ENCODE measurements at regions not wholly inside any gene's neighbourhood (a gene's known extent, or its start where the extent isn't known, plus 50 kb on each side); places are given as distances from the start of the nearest gene placed in this dataset.

DNA sequence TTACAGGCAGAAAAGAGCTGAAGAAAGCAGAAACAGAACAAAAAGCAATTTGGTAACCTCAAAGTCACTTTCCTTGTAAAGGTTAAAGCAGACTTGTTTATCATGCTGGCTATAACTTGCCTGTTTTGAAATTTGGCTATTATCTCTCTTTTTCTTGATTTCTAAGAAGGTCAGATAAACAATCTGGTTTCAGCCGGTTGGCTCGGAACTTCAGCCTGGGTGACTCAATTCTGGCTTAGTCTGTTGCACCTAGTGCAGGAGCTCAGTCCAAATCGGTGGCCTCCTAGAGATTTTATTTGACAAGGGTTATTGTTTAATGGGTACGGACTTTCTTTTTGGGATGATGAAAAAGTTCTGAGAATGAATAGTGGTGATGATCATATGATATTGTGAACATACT is 367.1 kb upstream of the B3GAT1 start:
- no peak overlapping the region for H3K4me2 ChIP-seq (ENCODE audit: low read length)
- peaks cover 67% of the 10 kb centered on the region for H3K27me3 ChIP-seq (ENCODE audit: insufficient read depth, low read length)
- no peak overlapping the region for H3K9ac ChIP-seq (ENCODE audit: low read length)
- ChIA-PET RAD21 (ENCODE audit: low non-redundant PET in 1 of 2, low total read pairs in 2 of 2, uncharacterized antibody in 2 of 2, unreplicated experiment in 2 of 2) (no interaction called here), CTCF (no interaction called here), POLR2A (no interaction called here)
- intact Hi-C loops (cut with micrococcal nuclease) = no loop called here
- H3K36me3 ChIP-seq (ENCODE audit: control insufficient read depth in 1 of 2, insufficient read depth in 2 of 2, low read length in 2 of 2) = no peaks in the 10 kb centered on the region
- H3K27ac ChIP-seq (ENCODE audit: low read depth, low read length) = no peak overlapping the region
- no peak overlapping the region for H3K4me3 ChIP-seq (replicated peaks in 1 of 2; ENCODE audit: low read depth in 1 of 2, low read length in 2 of 2)
- H2AFZ ChIP-seq (ENCODE audit: low read depth, low read length, poor library complexity, severe bottlenecking) = no peak overlapping the region
- no peaks in the 10 kb centered on the region for H3K9me3 ChIP-seq (ENCODE audit: control insufficient read depth in 1 of 2, insufficient read depth in 1 of 2, low read depth in 1 of 2, low read length in 2 of 2)
- no TSS peak for BruUV-seq (replicated peaks)
- ATAC-seq (no peak), DNase-seq (ENCODE audit: low read depth, low spot score) (no peak)
- TF ChIP-seq, protein P1, sequence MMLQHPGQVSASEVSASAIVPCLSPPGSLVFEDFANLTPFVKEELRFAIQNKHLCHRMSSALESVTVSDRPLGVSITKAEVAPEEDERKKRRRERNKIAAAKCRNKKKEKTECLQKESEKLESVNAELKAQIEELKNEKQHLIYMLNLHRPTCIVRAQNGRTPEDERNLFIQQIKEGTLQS (IDR thresholded peaks at IDR 0.05) = no peak
- H3K9me2 ChIP-seq (ENCODE audit: insufficient read depth) = no peaks in the 10 kb centered on the region
- H3K4me1 ChIP-seq (ENCODE audit: control insufficient read depth in 1 of 2, insufficient read depth in 2 of 2, low read length in 2 of 2) = no peaks in the 10 kb centered on the region
- no peaks in the 10 kb centered on the region for H3K79me2 ChIP-seq (ENCODE audit: insufficient read depth, low read length)
- H4K20me1 ChIP-seq (ENCODE audit: insufficient read depth) = no peaks in the 10 kb centered on the region

DNA sequence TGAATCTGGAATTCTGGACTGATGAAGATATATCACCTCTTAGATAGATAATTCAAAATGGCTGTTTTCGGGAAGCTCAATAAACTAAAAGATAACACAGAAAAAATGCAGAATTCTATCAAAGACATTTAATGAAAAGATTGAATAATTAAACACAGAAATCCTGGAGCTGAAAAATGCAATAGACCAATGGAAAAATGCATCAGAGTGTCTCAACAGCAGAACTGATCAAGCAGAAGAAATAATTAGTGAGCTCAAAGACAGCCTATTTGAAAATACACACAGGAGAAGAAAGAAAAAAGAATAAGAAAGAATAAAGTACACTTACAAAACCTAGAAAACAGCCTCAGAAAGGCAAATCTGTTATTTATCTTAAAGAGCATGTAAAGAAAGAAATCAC is 356.4 kb upstream of the B3GAT1 start:
- ChIA-PET RAD21 (ENCODE audit: low non-redundant PET in 1 of 2, low total read pairs in 2 of 2, uncharacterized antibody in 2 of 2, unreplicated experiment in 2 of 2) (no interaction called here), POLR2A (no interaction called here), CTCF (no interaction called here)
- TF ChIP-seq, protein P2, sequence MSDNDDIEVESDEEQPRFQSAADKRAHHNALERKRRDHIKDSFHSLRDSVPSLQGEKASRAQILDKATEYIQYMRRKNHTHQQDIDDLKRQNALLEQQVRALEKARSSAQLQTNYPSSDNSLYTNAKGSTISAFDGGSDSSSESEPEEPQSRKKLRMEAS (IDR thresholded peaks at IDR 0.05) = no peak
- no peak for TF ChIP-seq TCF7L2 (IDR thresholded peaks at IDR 0.05; ENCODE audit: borderline replicate concordance, extremely low read depth, insufficient read depth, insufficient read length)
- TF ChIP-seq SP1 (IDR thresholded peaks at IDR 0.05; ENCODE audit: low read depth) = no peak
- TF ChIP-seq CBX3 (IDR thresholded peaks at IDR 0.05; ENCODE audit: low read depth) = no peak
- TF ChIP-seq YY1 (IDR thresholded peaks at IDR 0.05; ENCODE audit: extremely low read depth, insufficient replicate concordance, low read depth, low read length) = no peak
- TF ChIP-seq EGR1 (IDR thresholded peaks at IDR 0.05; ENCODE audit: low read depth) = no peak
- TF ChIP-seq SRF (IDR thresholded peaks at IDR 0.05; ENCODE audit: low read depth) = no peak
- TF ChIP-seq ZBTB33 (IDR thresholded peaks at IDR 0.05; ENCODE audit: extremely low read depth, insufficient replicate concordance, low read length) = no peak
- TF ChIP-seq, protein P3, sequence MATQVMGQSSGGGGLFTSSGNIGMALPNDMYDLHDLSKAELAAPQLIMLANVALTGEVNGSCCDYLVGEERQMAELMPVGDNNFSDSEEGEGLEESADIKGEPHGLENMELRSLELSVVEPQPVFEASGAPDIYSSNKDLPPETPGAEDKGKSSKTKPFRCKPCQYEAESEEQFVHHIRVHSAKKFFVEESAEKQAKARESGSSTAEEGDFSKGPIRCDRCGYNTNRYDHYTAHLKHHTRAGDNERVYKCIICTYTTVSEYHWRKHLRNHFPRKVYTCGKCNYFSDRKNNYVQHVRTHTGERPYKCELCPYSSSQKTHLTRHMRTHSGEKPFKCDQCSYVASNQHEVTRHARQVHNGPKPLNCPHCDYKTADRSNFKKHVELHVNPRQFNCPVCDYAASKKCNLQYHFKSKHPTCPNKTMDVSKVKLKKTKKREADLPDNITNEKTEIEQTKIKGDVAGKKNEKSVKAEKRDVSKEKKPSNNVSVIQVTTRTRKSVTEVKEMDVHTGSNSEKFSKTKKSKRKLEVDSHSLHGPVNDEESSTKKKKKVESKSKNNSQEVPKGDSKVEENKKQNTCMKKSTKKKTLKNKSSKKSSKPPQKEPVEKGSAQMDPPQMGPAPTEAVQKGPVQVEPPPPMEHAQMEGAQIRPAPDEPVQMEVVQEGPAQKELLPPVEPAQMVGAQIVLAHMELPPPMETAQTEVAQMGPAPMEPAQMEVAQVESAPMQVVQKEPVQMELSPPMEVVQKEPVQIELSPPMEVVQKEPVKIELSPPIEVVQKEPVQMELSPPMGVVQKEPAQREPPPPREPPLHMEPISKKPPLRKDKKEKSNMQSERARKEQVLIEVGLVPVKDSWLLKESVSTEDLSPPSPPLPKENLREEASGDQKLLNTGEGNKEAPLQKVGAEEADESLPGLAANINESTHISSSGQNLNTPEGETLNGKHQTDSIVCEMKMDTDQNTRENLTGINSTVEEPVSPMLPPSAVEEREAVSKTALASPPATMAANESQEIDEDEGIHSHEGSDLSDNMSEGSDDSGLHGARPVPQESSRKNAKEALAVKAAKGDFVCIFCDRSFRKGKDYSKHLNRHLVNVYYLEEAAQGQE (IDR thresholded peaks at IDR 0.05; ENCODE audit: low read depth) = no peak
- no peak for TF ChIP-seq ZFX (IDR thresholded peaks at IDR 0.05)
- TF ChIP-seq ZNF274 (IDR thresholded peaks at IDR 0.05; ENCODE audit: low read depth, low read length) = no peak
- no peak for TF ChIP-seq FOSL1 (IDR thresholded peaks at IDR 0.05; ENCODE audit: low read depth)
- no peak for TF ChIP-seq JUND (IDR thresholded peaks at IDR 0.05)
- no peak for TF ChIP-seq SIN3A (IDR thresholded peaks at IDR 0.05; ENCODE audit: low read depth)
- TF ChIP-seq POLR2A (IDR thresholded peaks at IDR 0.05; ENCODE audit: borderline replicate concordance, extremely low read depth, insufficient read depth, insufficient read length) = no peak
- H3K79me2 ChIP-seq (ENCODE audit: insufficient read depth, low read length) = no peaks in the 10 kb centered on the region
- no peak for ATAC-seq
- H3K36me3 ChIP-seq (ENCODE audit: control insufficient read depth in 1 of 2, insufficient read depth in 2 of 2, low read length in 2 of 2) = no peaks in the 10 kb centered on the region
- H3K9ac ChIP-seq (ENCODE audit: low read length) = no peak overlapping the region
- BruUV-seq (replicated peaks) = no TSS peak
- DNase-seq (ENCODE audit: low read depth, low spot score) = no peak
- intact Hi-C loops (cut with micrococcal nuclease) = no loop called here
- H3K27me3 ChIP-seq (ENCODE audit: insufficient read depth, low read length) = peaks cover 10% of the 10 kb centered on the region
- H3K4me1 ChIP-seq (ENCODE audit: control insufficient read depth in 1 of 2, insufficient read depth in 2 of 2, low read length in 2 of 2) = no peaks in the 10 kb centered on the region
- no peak overlapping the region for H3K4me2 ChIP-seq (ENCODE audit: low read length)
- H3K27ac ChIP-seq (ENCODE audit: low read depth, low read length) = no peak overlapping the region
- H2AFZ ChIP-seq (ENCODE audit: low read depth, low read length, poor library complexity, severe bottlenecking) = no peak overlapping the region
- H4K20me1 ChIP-seq (ENCODE audit: insufficient read depth) = no peaks in the 10 kb centered on the region
- H3K9me2 ChIP-seq (ENCODE audit: insufficient read depth) = no peaks in the 10 kb centered on the region
- H3K4me3 ChIP-seq (replicated peaks in 1 of 2; ENCODE audit: low read depth in 1 of 2, low read length in 2 of 2) = no peak overlapping the region
- no peaks in the 10 kb centered on the region for H3K9me3 ChIP-seq (ENCODE audit: control insufficient read depth in 1 of 2, insufficient read depth in 1 of 2, low read depth in 1 of 2, low read length in 2 of 2)

All from HCT116 (cell line).